Sigmoid colon (tissue), 3 donors: ENCODE measurements at regions not wholly inside any gene's neighbourhood (a gene's known extent, or its start where the extent isn't known, plus 50 kb on each side); places are given as distances from the start of the nearest gene placed in this dataset.

ENCODE experiments used
- CTCF ChIP-seq, 4 experiments: fragments of 450-650 bp in 3 of 4; fragments of 200-600 bp in 1 of 4; IDR thresholded peaks; one replicate each; pipeline ENCODE4 v1.5.1; 2016 to 2019; ENCODE audit warnings: antibody characterized with exemption in 4 of 4, mild to moderate bottlenecking in 3 of 4, moderate library complexity in 2 of 4
- POLR2A ChIP-seq, 2 donors: fragments of 450-650 bp; IDR thresholded peaks; one replicate each; pipeline ENCODE4 v1.6.1; 2016; ENCODE audit warnings: antibody characterized with exemption in 2 of 2, mild to moderate bottlenecking in 2 of 2, moderate library complexity in 2 of 2

- TF ChIP-seq POLR2A (IDR thresholded peaks at IDR 0.05) (no peak), CTCF (IDR thresholded peaks at IDR 0.05) (no peak)
Measured at GRCh38 chr1:22225858-22226589, 83.1 kb upstream of the WNT4 start.
